OCI-LY1 (cell line): ENCODE measurements at regions not wholly inside any gene's neighbourhood (a gene's known extent, or its start where the extent isn't known, plus 50 kb on each side); places are given as distances from the start of the nearest gene placed in this dataset.

Experiments used
- CTCF ChIP-seq: fragments of 200-600 bp; sonication (generic), shearing (Covaris generic); IDR thresholded peaks from 2 replicates; pipeline ENCODE4 v1.5.1; 2017; ENCODE audit warnings: mild to moderate bottlenecking, antibody characterized with exemption, low read length, moderate library complexity, mixed read lengths
- EZH2 ChIP-seq: fragments of 200-600 bp; sonication (generic), shearing (Covaris generic); IDR thresholded peaks from 2 replicates; pipeline ENCODE4 v1.8.0; 2017; ENCODE audit warnings: borderline replicate concordance, mixed run types, mild to moderate bottlenecking, antibody characterized with exemption, low read length, moderate library complexity, mixed read lengths

DNA sequence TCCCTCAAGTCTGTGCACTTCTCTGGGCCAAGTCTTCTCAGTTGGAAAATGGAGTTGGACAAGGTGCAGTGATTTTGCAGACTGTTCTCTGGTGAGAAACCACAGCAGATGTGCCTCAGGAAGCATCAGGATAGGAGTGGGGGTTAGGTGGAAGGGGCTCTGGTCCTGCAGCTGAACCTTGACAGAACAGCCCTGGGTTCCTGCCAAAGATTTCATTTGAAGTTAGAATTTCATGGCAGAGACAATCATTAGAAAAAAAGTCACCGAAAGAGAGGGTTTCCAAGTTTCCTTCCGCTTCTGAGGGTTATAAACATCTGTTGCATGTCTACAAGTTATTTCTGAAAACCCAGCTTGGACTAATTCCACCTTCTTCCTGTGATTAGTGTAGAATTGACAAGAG is 80.4 kb upstream of the IRX3 start:
- TF ChIP-seq CTCF = no peak
- TF ChIP-seq EZH2 = no peak
